ENCODE measurements at regions not wholly inside any gene's neighbourhood (a gene's known extent, or its start where the extent isn't known, plus 50 kb on each side); places are given as distances from the start of the nearest gene placed in this dataset.

GRCh38 chr13:90374168-90374567 lies 973.3 kb upstream of the MIR17HG start:
- Histone ChIP-seq H3K4me1 (no peaks in the 10 kb centered on the region), H3K27ac (no peak overlapping the region), H3K36me3 (no peaks in the 10 kb centered on the region), H3K4me3 (no peak overlapping the region), H3K27me3 (ENCODE audit: low read depth) (no peaks in the 10 kb centered on the region), H3K9me3 (no peaks in the 10 kb centered on the region)
- DNase-seq (no peak), ATAC-seq (no peak)
- intact Hi-C loops (cut with DNase I), result no loop called here
- no peak for TF ChIP-seq CTCF (IDR thresholded peaks at IDR 0.05)

- intact Hi-C loops (cut with DNase I), result no loop called here
- no peak for TF ChIP-seq CTCF (IDR thresholded peaks at IDR 0.05)
- ATAC-seq, result no peak
Observed at GRCh38 chr13:90375851-90376250, 971.6 kb upstream of the MIR17HG start.

GRCh38 chr13:90382425-90382824 lies 965.1 kb upstream of the MIR17HG start:
- H3K4me1 ChIP-seq, result no peaks in the 10 kb centered on the region
- intact Hi-C loops (cut with DNase I), result no loop called here
- H3K27ac ChIP-seq, result no peak overlapping the region
- DNase-seq (no peak), ATAC-seq (no peak)
- no peak for TF ChIP-seq CTCF (IDR thresholded peaks at IDR 0.05)
- no peaks in the 10 kb centered on the region for H3K27me3 ChIP-seq (ENCODE audit: low read depth)
- H3K9me3 ChIP-seq, result no peaks in the 10 kb centered on the region
- H3K36me3 ChIP-seq, result no peaks in the 10 kb centered on the region
- no peak overlapping the region for H3K4me3 ChIP-seq

More at GRCh38 chr13:90375851-90376250, 971.6 kb upstream of the MIR17HG start:
- Histone ChIP-seq H3K27me3 (ENCODE audit: low read depth) (no peaks in the 10 kb centered on the region), H3K4me3 (no peak overlapping the region), H3K36me3 (no peaks in the 10 kb centered on the region), H3K4me1 (no peaks in the 10 kb centered on the region), H3K27ac (no peak overlapping the region), H3K9me3 (no peaks in the 10 kb centered on the region)
- DNase-seq, result no peak

GRCh38 chr13:90385781-90386489 lies 961.6 kb upstream of the MIR17HG start:
- DNase-seq (no peak), ATAC-seq (no peak)
- intact Hi-C loops (cut with DNase I), result no loop called here
- H3K4me3 ChIP-seq, result no peak overlapping the region
- no peak for TF ChIP-seq CTCF (IDR thresholded peaks at IDR 0.05)
- no peaks in the 10 kb centered on the region for H3K9me3 ChIP-seq
- no peaks in the 10 kb centered on the region for H3K36me3 ChIP-seq
- H3K27me3 ChIP-seq (ENCODE audit: low read depth), result no peaks in the 10 kb centered on the region
- no peak overlapping the region for H3K27ac ChIP-seq
- H3K4me1 ChIP-seq, result no peaks in the 10 kb centered on the region

GRCh38 chr13:90388887-90389452 lies 958.5 kb upstream of the MIR17HG start:
- H3K27me3 ChIP-seq (ENCODE audit: low read depth), result no peaks in the 10 kb centered on the region
- no peak overlapping the region for H3K4me3 ChIP-seq
- no peak overlapping the region for H3K27ac ChIP-seq
- no peaks in the 10 kb centered on the region for H3K9me3 ChIP-seq
- H3K4me1 ChIP-seq, result no peaks in the 10 kb centered on the region
- intact Hi-C loops (cut with DNase I), result no loop called here
- DNase-seq (no peak), ATAC-seq (no peak)
- no peaks in the 10 kb centered on the region for H3K36me3 ChIP-seq
- no peak for TF ChIP-seq CTCF (IDR thresholded peaks at IDR 0.05)

Measured in lower lobe of right lung (tissue), 2 donors.